BE2C (cell line): ENCODE measurements at regions not wholly inside any gene's neighbourhood (a gene's known extent, or its start where the extent isn't known, plus 50 kb on each side); places are given as distances from the start of the nearest gene placed in this dataset.

Experiments
- DNase-seq: peaks from one replicate; pipeline ENCODE4 v3.0.0-alpha.2; 2020
- H3K27me3 ChIP-seq: fragments of 250-450 bp; sonication (Bioruptor Pico); 2 replicates; pipeline ENCODE4 v1.5.1; 2020; ENCODE audit warnings: mild to moderate bottlenecking
- H3K36me3 ChIP-seq: fragments of 250-450 bp; sonication (Bioruptor Pico); 2 replicates; pipeline ENCODE4 v1.5.1; 2020; ENCODE audit warnings: mild to moderate bottlenecking
- H3K4me1 ChIP-seq: fragments of 250-450 bp; sonication (Bioruptor Pico); 2 replicates; pipeline ENCODE4 v1.5.1; 2020
- H3K4me3 ChIP-seq: 2 replicates; pipeline ENCODE4 v1.5.1; 2011; ENCODE audit warnings: low read depth, low read length
- H3K9me3 ChIP-seq: fragments of 250-450 bp; sonication (Bioruptor Pico); 2 replicates; pipeline ENCODE4 v1.5.1; 2020
- CTCF ChIP-seq: IDR thresholded peaks from 2 replicates; pipeline ENCODE4 v1.5.1; 2012; ENCODE audit warnings: mild to moderate bottlenecking, low read depth, low read length

GRCh38 chr2:122391726-122392125, 636.3 kb downstream of the TSN start:
- TF ChIP-seq CTCF, result no peak
- no peak for DNase-seq
- Histone ChIP-seq H3K4me3 (no peak overlapping the region), H3K27me3 (no peaks in the 10 kb centered on the region), H3K36me3 (no peaks in the 10 kb centered on the region), H3K9me3 (no peaks in the 10 kb centered on the region), H3K4me1 (no peaks in the 10 kb centered on the region)

GRCh38 chr2:122395687-122396086, 640.2 kb downstream of the TSN start:
- no peaks in the 10 kb centered on the region for H3K9me3 ChIP-seq
- no peak for TF ChIP-seq CTCF
- no peaks in the 10 kb centered on the region for H3K27me3 ChIP-seq
- no peaks in the 10 kb centered on the region for H3K36me3 ChIP-seq
- H3K4me3 ChIP-seq, result no peak overlapping the region
- DNase-seq, result no peak
- no peaks in the 10 kb centered on the region for H3K4me1 ChIP-seq

- no peak for TF ChIP-seq CTCF
- no peaks in the 10 kb centered on the region for H3K36me3 ChIP-seq
- no peaks in the 10 kb centered on the region for H3K9me3 ChIP-seq
Measured at GRCh38 chr2:122411231-122411630, 655.8 kb downstream of the TSN start.

GRCh38 chr2:122412360-122412759, 656.9 kb downstream of the TSN start:
- no peaks in the 10 kb centered on the region for H3K9me3 ChIP-seq
- H3K36me3 ChIP-seq, result no peaks in the 10 kb centered on the region
- TF ChIP-seq CTCF, result no peak
- no peak overlapping the region for H3K4me3 ChIP-seq
- H3K4me1 ChIP-seq, result no peaks in the 10 kb centered on the region
- no peak for DNase-seq
- no peaks in the 10 kb centered on the region for H3K27me3 ChIP-seq

More at GRCh38 chr2:122411231-122411630, 655.8 kb downstream of the TSN start:
- no peaks in the 10 kb centered on the region for H3K27me3 ChIP-seq
- no peak for DNase-seq
- no peaks in the 10 kb centered on the region for H3K4me1 ChIP-seq
- no peak overlapping the region for H3K4me3 ChIP-seq

- Histone ChIP-seq H3K9me3 (no peaks in the 10 kb centered on the region), H3K27me3 (no peaks in the 10 kb centered on the region), H3K4me3 (no peak overlapping the region), H3K36me3 (no peaks in the 10 kb centered on the region), H3K4me1 (no peaks in the 10 kb centered on the region)
- no peak for TF ChIP-seq CTCF
- DNase-seq, result no peak
Measured at GRCh38 chr2:122414902-122415301, 659.5 kb downstream of the TSN start.

- H3K9me3 ChIP-seq, result no peaks in the 10 kb centered on the region
- no peaks in the 10 kb centered on the region for H3K36me3 ChIP-seq
- no peaks in the 10 kb centered on the region for H3K4me1 ChIP-seq
- H3K4me3 ChIP-seq, result no peak overlapping the region
- no peak for TF ChIP-seq CTCF
- no peaks in the 10 kb centered on the region for H3K27me3 ChIP-seq
- DNase-seq, result no peak
Measured at GRCh38 chr2:122417114-122417513, 661.7 kb downstream of the TSN start.
